ENCODE measurements at regions not wholly inside any gene's neighbourhood (a gene's known extent, or its start where the extent isn't known, plus 50 kb on each side); places are given as distances from the start of the nearest gene placed in this dataset.

- TF ChIP-seq ZBTB11 (CRISPR knock-in tag; IDR thresholded peaks at IDR 0.05) = no peak
- no peak for TF ChIP-seq NFIC (IDR thresholded peaks at IDR 0.05; ENCODE audit: low read depth, low read length)
- no peak for TF ChIP-seq ZBTB33 (IDR thresholded peaks at IDR 0.05)
- no peak for TF ChIP-seq MLLT1 (IDR thresholded peaks at IDR 0.05)
- TF ChIP-seq ZNF687 (IDR thresholded peaks at IDR 0.05) = no peak
- TF ChIP-seq YY1 (IDR thresholded peaks at IDR 0.05; ENCODE audit: low read depth, low read length) = no peak
- no peak for TF ChIP-seq RUNX3 (IDR thresholded peaks at IDR 0.05; ENCODE audit: low read length)
Measured at GRCh38 chr2:134081238-134081938, 172.5 kb upstream of the MGAT5 start (continued).

Measured in GM12878 (cell line).